Neutrophil (primary cell): ENCODE measurements at regions not wholly inside any gene's neighbourhood (a gene's known extent, or its start where the extent isn't known, plus 50 kb on each side); places are given as distances from the start of the nearest gene placed in this dataset.

Experiments
- H3K27ac ChIP-seq: fragments of 200-600 bp; sonication (generic); 2 replicates; pipeline ENCODE4 v1.5.1; 2016; ENCODE audit warnings: mild to moderate bottlenecking, moderate library complexity
- H3K27me3 ChIP-seq: fragments of 200-600 bp; sonication (generic); 2 replicates; pipeline ENCODE4 v1.6.0; 2016; ENCODE audit warnings: mild to moderate bottlenecking
- H3K36me3 ChIP-seq: fragments of 200-600 bp; sonication (generic); 2 replicates; pipeline ENCODE4 v1.5.1; 2017
- H3K4me1 ChIP-seq, 2 experiments: fragments of 200-600 bp in 1 of 2; sonication (generic) in 1 of 2; 1 replicate in 1 of 2; 2 replicates in 1 of 2; pipeline versions ENCODE4 v1.5.1 to v1.6.1; 2013 to 2016; ENCODE audit warnings: low read depth in 1 of 2, low read length in 1 of 2, mild to moderate bottlenecking in 1 of 2, moderate library complexity in 1 of 2; ENCODE audit not compliant: control insufficient read depth in 1 of 2, insufficient read depth in 1 of 2
- H3K4me3 ChIP-seq, 2 experiments: fragments of 200-600 bp in 1 of 2; sonication (generic) in 1 of 2; 1 replicate in 1 of 2; 2 replicates in 1 of 2; pipeline ENCODE4 v1.5.1; 2013 to 2016; ENCODE audit warnings: low read depth in 1 of 2, low read length in 1 of 2, mild to moderate bottlenecking in 1 of 2, moderate library complexity in 1 of 2
- H3K9me3 ChIP-seq: fragments of 200-600 bp; sonication (generic); 2 replicates; pipeline ENCODE4 v1.5.1; 2016
- CTCF ChIP-seq: fragments of 200-600 bp; sonication (generic); IDR thresholded peaks from 2 replicates; pipeline ENCODE4 v1.5.1; 2016; ENCODE audit warnings: antibody characterized with exemption

- no peak for TF ChIP-seq CTCF
- no peaks in the 10 kb centered on the region for H3K4me1 ChIP-seq
- no peaks in the 10 kb centered on the region for H3K9me3 ChIP-seq
- H3K27ac ChIP-seq, result no peak overlapping the region
- no peaks in the 10 kb centered on the region for H3K27me3 ChIP-seq
- no peaks in the 10 kb centered on the region for H3K36me3 ChIP-seq
- no peak overlapping the region for H3K4me3 ChIP-seq
These were observed 172.7 kb upstream of the SMIM30 start for GRCh38 chr7:113291058-113291457.

GRCh38 chr7:113289140-113289740 is 170.9 kb upstream of the SMIM30 start:
- H3K36me3 ChIP-seq, result no peaks in the 10 kb centered on the region
- no peak for TF ChIP-seq CTCF
- no peaks in the 10 kb centered on the region for H3K9me3 ChIP-seq
- H3K4me1 ChIP-seq, result no peaks in the 10 kb centered on the region
- no peak overlapping the region for H3K27ac ChIP-seq
- no peak overlapping the region for H3K4me3 ChIP-seq
- no peaks in the 10 kb centered on the region for H3K27me3 ChIP-seq

GRCh38 chr7:113285411-113285810 is 167.1 kb upstream of the SMIM30 start:
- Histone ChIP-seq H3K36me3 (no peaks in the 10 kb centered on the region), H3K4me3 (no peak overlapping the region), H3K27me3 (no peaks in the 10 kb centered on the region), H3K27ac (no peak overlapping the region), H3K4me1 (no peaks in the 10 kb centered on the region), H3K9me3 (no peaks in the 10 kb centered on the region)
- no peak for TF ChIP-seq CTCF

GRCh38 chr7:113283861-113284260 is 165.5 kb upstream of the SMIM30 start:
- Histone ChIP-seq H3K9me3 (no peaks in the 10 kb centered on the region), H3K36me3 (no peaks in the 10 kb centered on the region), H3K4me3 (no peak overlapping the region), H3K4me1 (no peaks in the 10 kb centered on the region), H3K27me3 (no peaks in the 10 kb centered on the region), H3K27ac (no peak overlapping the region)
- TF ChIP-seq CTCF, result no peak

GRCh38 chr7:113282875-113283274 is 164.5 kb upstream of the SMIM30 start:
- Histone ChIP-seq H3K27me3 (no peaks in the 10 kb centered on the region), H3K27ac (no peak overlapping the region), H3K36me3 (no peaks in the 10 kb centered on the region), H3K4me3 (no peak overlapping the region), H3K4me1 (no peaks in the 10 kb centered on the region), H3K9me3 (no peaks in the 10 kb centered on the region)
- no peak for TF ChIP-seq CTCF

GRCh38 chr7:113281223-113281622 is 162.9 kb upstream of the SMIM30 start:
- Histone ChIP-seq H3K9me3 (no peaks in the 10 kb centered on the region), H3K4me1 (no peaks in the 10 kb centered on the region), H3K27ac (no peak overlapping the region), H3K27me3 (no peaks in the 10 kb centered on the region), H3K4me3 (no peak overlapping the region), H3K36me3 (no peaks in the 10 kb centered on the region)
- no peak for TF ChIP-seq CTCF
